ENCODE measurements at regions not wholly inside any gene's neighbourhood (a gene's known extent, or its start where the extent isn't known, plus 50 kb on each side); places are given as distances from the start of the nearest gene placed in this dataset.

DNA sequence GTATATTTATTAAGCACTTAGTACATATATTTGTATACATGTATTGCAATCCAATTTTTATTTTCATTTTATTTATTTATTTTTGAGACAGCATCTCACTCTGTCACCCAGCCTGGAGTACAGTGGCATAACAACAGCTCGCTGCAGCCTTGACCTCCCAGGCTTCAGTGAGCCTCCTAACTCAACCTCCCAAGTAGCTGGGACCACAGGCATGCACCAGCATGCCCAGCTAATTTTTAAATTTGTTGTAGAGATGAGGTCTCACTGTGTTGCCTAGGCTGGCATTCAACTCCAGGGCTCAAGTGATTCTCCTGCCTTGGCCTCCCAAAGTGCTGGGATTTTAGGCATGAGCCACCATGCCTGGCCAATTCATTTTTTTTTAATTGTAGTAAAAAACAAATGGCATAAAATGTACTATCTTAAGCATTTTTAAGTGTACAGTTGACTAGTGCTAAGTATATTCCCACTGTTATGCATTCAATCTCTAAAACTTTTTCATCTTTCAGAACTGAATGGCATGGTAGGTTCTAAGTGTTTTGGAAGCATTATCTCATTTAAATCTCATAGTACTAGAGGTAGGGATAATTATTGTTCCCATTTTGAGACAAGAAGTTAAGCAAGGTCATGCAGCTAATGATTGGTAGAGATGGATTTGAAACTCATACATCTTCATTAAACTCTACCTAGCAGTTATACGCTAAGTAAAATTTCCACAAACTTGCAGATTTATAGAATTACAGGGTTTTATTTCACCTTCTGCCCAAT is 264.0 kb upstream of the NFE2L3 start:
- TF ChIP-seq, protein P1, sequence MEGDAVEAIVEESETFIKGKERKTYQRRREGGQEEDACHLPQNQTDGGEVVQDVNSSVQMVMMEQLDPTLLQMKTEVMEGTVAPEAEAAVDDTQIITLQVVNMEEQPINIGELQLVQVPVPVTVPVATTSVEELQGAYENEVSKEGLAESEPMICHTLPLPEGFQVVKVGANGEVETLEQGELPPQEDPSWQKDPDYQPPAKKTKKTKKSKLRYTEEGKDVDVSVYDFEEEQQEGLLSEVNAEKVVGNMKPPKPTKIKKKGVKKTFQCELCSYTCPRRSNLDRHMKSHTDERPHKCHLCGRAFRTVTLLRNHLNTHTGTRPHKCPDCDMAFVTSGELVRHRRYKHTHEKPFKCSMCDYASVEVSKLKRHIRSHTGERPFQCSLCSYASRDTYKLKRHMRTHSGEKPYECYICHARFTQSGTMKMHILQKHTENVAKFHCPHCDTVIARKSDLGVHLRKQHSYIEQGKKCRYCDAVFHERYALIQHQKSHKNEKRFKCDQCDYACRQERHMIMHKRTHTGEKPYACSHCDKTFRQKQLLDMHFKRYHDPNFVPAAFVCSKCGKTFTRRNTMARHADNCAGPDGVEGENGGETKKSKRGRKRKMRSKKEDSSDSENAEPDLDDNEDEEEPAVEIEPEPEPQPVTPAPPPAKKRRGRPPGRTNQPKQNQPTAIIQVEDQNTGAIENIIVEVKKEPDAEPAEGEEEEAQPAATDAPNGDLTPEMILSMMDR (IDR thresholded peaks at IDR 0.05; ENCODE audit: borderline replicate concordance, extremely low read depth, low read length, poor library complexity, severe bottlenecking), result no peak
- TF ChIP-seq EZH2 (IDR thresholded peaks at IDR 0.05; ENCODE audit: borderline replicate concordance, low read depth, low read length, severe bottlenecking), result no peak
